K562 (cell line): ENCODE measurements at regions not wholly inside any gene's neighbourhood (a gene's known extent, or its start where the extent isn't known, plus 50 kb on each side); places are given as distances from the start of the nearest gene placed in this dataset.

Source experiments
- ATAC-seq: fragments of 200-7000 bp; cut with Tn5 transposase; 3 replicates; pipeline ENCODE4 v1.9.1; 2020; ENCODE audit warnings: moderate library complexity
- BruUV-seq: library from RNA; stranded (reverse); fragments of 400-500 nt; replicated peaks from 2 replicates; lab custom pipeline; 2021; lab: Mats Ljungman, UMichigan
- CTCF ChIA-PET: fragments of 300-600 bp; formaldehyde crosslinking; extraction: SDS; loops from one replicate; lab custom pipeline; 2021; ENCODE audit warnings: low intra/inter-chr PET ratio; lab: Yijun Ruan, JAX
- POLR2A ChIA-PET: fragments of 300-600, 350-650 bp; sonication (Branson Sonifier 250); formaldehyde crosslinking; extraction: SDS; loops from one replicate; lab custom pipeline; 2021; ENCODE audit warnings: antibody characterized with exemption, inconsistent platforms; lab: Yijun Ruan, JAX
- DNase-seq, 4 experiments: peaks; one replicate each; pipeline versions ENCODE4 v3.0.0 to v3.0.0-alpha.2; 2011 to 2018; ENCODE audit warnings: low spot score in 3 of 4, mixed read lengths in 3 of 4; ENCODE audit errors: extremely low read depth in 1 of 4
- FAIRE-seq: peaks from 2 replicates; lab custom pipeline; 2011; peaks lifted over from hg19 to GRCh38; lab: Jason Lieb, UNC
- H2AFZ ChIP-seq: 2 replicates; pipeline ENCODE4 v1.6.0; 2011; ENCODE audit warnings: low read depth, low read length, control low read depth, inconsistent platforms
- H3K27ac ChIP-seq: fragments of 200-600 bp; 3 replicates; pipeline ENCODE4 v1.8.0; 2011; ENCODE audit warnings: low read depth, mild to moderate bottlenecking, control low read depth, inconsistent platforms, low read length, moderate library complexity, mixed read lengths; ENCODE audit errors: extremely low read depth
- H3K27me3 ChIP-seq, 2 experiments: fragments of 300-600 bp in 1 of 2; 2 replicates in 1 of 2; 3 replicates in 1 of 2; pipeline versions ENCODE4 v1.6.0 to v1.8.0; 2011; ENCODE audit warnings: inconsistent platforms in 2 of 2, low read length in 2 of 2, mild to moderate bottlenecking in 1 of 2, mixed read lengths in 1 of 2, moderate library complexity in 1 of 2; ENCODE audit not compliant: control insufficient read depth in 2 of 2, insufficient read depth in 2 of 2
- H3K36me3 ChIP-seq: fragments of 300-600 bp; 3 replicates; pipeline ENCODE4 v1.8.0; 2011; ENCODE audit warnings: mild to moderate bottlenecking, low read length, inconsistent platforms; ENCODE audit not compliant: control insufficient read depth, insufficient read depth
- H3K4me1 ChIP-seq, 2 experiments: fragments of 200-600 bp in 1 of 2; replicated peaks in 1 of 2; 2 replicates in 1 of 2; 3 replicates in 1 of 2; pipeline versions ENCODE4 v1.5.1 to v1.8.0; 2011; ENCODE audit warnings: inconsistent platforms in 2 of 2, low read length in 2 of 2, mild to moderate bottlenecking in 1 of 2, mixed read lengths in 1 of 2, moderate library complexity in 1 of 2; ENCODE audit not compliant: control insufficient read depth in 2 of 2, insufficient read depth in 2 of 2
- H3K4me2 ChIP-seq: 2 replicates; pipeline ENCODE4 v1.6.1; 2011; ENCODE audit warnings: low read length, control low read depth, inconsistent platforms, mixed read lengths; ENCODE audit not compliant: insufficient read depth
- H3K4me3 ChIP-seq: fragments of 200-600 bp; sonication (generic), shearing (Covaris generic); 2 replicates; pipeline ENCODE4 v1.5.1; 2016; ENCODE audit warnings: control low read depth, inconsistent platforms
- H3K79me2 ChIP-seq: fragments of 200-600 bp; 3 replicates; pipeline ENCODE4 v1.8.0; 2011; ENCODE audit warnings: low read length, inconsistent platforms; ENCODE audit not compliant: control insufficient read depth, insufficient read depth
- H3K9ac ChIP-seq, 2 experiments: 2 replicates each; pipeline versions ENCODE4 v1.6.0 to v1.6.1; 2011; ENCODE audit warnings: low read depth in 2 of 2, low read length in 2 of 2, control low read depth in 1 of 2, inconsistent platforms in 1 of 2, mild to moderate bottlenecking in 1 of 2, mixed read lengths in 1 of 2; ENCODE audit not compliant: insufficient read depth in 1 of 2
- H3K9me1 ChIP-seq: one replicate; pipeline ENCODE4 v1.6.0; 2011; ENCODE audit warnings: inconsistent platforms, mild to moderate bottlenecking, low read length, moderate library complexity; ENCODE audit not compliant: control insufficient read depth, insufficient read depth
- H3K9me3 ChIP-seq: replicated peaks from 2 replicates; pipeline ENCODE4 v1.5.1; 2011; ENCODE audit warnings: low read depth, low read length, inconsistent platforms; ENCODE audit not compliant: control insufficient read depth, insufficient read depth
- H4K20me1 ChIP-seq: replicated peaks from 2 replicates; pipeline ENCODE4 v1.6.1; 2011; ENCODE audit warnings: low read length, inconsistent platforms, mixed read lengths; ENCODE audit not compliant: control insufficient read depth, insufficient read depth
- ARID1B ChIP-seq: fragments of 450-650 bp; IDR thresholded peaks from 2 replicates; pipeline ENCODE4 v1.6.1; 2016; ENCODE audit warnings: antibody characterized with exemption, mild to moderate bottlenecking, inconsistent platforms
- HOXB6 ChIP-seq: fragments of 250-450 bp; sonication (Bioruptor Pico); IDR thresholded peaks from 2 replicates; pipeline ENCODE4 v1.5.1; 2022; ENCODE audit warnings: mild to moderate bottlenecking, borderline replicate concordance
- NR2C1 ChIP-seq, 2 experiments: fragments of 450-650 bp; IDR thresholded peaks; 2 replicates each; pipeline ENCODE4 v1.6.1; 2017; ENCODE audit warnings: mild to moderate bottlenecking in 2 of 2, antibody characterized with exemption in 1 of 2, inconsistent platforms in 1 of 2, missing compliant biosample characterization in 1 of 2, missing genetic modification characterization in 1 of 2
- ZKSCAN8 ChIP-seq: fragments of 200-800 bp; sonication (Bioruptor generic); IDR thresholded peaks from 2 replicates; pipeline ENCODE4 v1.6.1; 2016; ENCODE audit warnings: missing genetic modification characterization, missing compliant biosample characterization
- ZNF174 ChIP-seq: fragments of 250-450 bp; sonication (Bioruptor Pico); IDR thresholded peaks from 2 replicates; pipeline ENCODE4 v1.4.0; 2020; ENCODE audit warnings: mild to moderate bottlenecking
- ZNF778 ChIP-seq: fragments of 450-650 bp; formaldehyde crosslinking; IDR thresholded peaks from 2 replicates; pipeline ENCODE4 v1.4.0; 2020; ENCODE audit warnings: mild to moderate bottlenecking, moderate library complexity
- WGBS: fragments of 100-300 bp; shearing (Covaris generic); methylation state at CpG from one replicate; pipeline ENCODE4 v1.1.6; 2016; ENCODE audit warnings: low coverage, mixed read lengths; ENCODE audit not compliant: insufficient coverage; ENCODE audit errors: missing lambda C conversion rate; 5-methylcytosine and 5-hydroxymethylcytosine counted together
- in situ Hi-C: fragments of 300-500 bp; cut with MboI; formaldehyde crosslinking; loops from 4 replicates; pipeline ENCODE4 v1.15.0; 2018; ENCODE audit warnings: inconsistent platforms, mixed read lengths
- intact Hi-C: fragments of 100-400 bp; cut with micrococcal nuclease; formaldehyde crosslinking; loops from 2 replicates; pipeline ENCODE4 v1.14.2; 2022
- TF ChIP-seq, protein P1 (sequence below): sonication (generic); formaldehyde crosslinking; IDR thresholded peaks from 2 replicates; pipeline ENCODE4 v1.8.1; 2023; ENCODE audit warnings: missing genetic modification reagents, mild to moderate bottlenecking, borderline replicate concordance
- TF ChIP-seq, protein P2 (sequence below): sonication (generic); formaldehyde crosslinking; IDR thresholded peaks from 2 replicates; pipeline ENCODE4 v1.8.1; 2023; ENCODE audit warnings: mild to moderate bottlenecking, missing genetic modification reagents

DNA sequence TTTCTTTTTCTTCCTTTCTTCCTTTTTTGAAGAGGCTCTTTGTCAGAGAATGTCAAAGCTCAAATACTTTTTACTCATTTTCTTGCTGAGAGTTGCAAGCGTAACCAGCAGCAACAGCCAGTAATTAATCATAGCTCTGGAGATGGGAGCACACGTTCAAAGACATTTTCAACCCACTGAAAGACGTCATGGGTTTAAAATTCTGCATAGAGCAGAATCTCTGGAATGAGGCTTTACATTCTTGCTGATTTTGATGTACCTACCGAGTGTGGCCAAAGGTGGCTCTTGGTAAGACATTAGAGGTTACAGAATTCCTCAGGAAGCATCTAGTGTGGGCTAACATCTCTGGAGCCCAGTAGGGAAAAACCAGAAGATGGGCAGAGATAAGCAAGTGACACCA lies 292.5 kb downstream of the MTX2 start:
- no peak overlapping the region for H3K4me3 ChIP-seq
- FAIRE-seq: no peak
- no peak overlapping the region for H3K9ac ChIP-seq
- BruUV-seq: no TSS peak
- ATAC-seq: no peak
- POLR2A ChIA-PET: interaction anchor here (1.5 kb wide), 1 partner anchor 9 kb away, joined by 4 read pairs; no protein-coding TSS in a partner anchor
- H2AFZ ChIP-seq: no peak overlapping the region
- no peaks in the 10 kb centered on the region for H3K4me1 ChIP-seq
- CTCF ChIA-PET: no interaction called here
- WGBS: 0% methylated on average over 4 of the region's 4 CpGs
- in situ Hi-C loops: no loop called here
- TF ChIP-seq ZKSCAN8: no peak
- TF ChIP-seq, protein P1, sequence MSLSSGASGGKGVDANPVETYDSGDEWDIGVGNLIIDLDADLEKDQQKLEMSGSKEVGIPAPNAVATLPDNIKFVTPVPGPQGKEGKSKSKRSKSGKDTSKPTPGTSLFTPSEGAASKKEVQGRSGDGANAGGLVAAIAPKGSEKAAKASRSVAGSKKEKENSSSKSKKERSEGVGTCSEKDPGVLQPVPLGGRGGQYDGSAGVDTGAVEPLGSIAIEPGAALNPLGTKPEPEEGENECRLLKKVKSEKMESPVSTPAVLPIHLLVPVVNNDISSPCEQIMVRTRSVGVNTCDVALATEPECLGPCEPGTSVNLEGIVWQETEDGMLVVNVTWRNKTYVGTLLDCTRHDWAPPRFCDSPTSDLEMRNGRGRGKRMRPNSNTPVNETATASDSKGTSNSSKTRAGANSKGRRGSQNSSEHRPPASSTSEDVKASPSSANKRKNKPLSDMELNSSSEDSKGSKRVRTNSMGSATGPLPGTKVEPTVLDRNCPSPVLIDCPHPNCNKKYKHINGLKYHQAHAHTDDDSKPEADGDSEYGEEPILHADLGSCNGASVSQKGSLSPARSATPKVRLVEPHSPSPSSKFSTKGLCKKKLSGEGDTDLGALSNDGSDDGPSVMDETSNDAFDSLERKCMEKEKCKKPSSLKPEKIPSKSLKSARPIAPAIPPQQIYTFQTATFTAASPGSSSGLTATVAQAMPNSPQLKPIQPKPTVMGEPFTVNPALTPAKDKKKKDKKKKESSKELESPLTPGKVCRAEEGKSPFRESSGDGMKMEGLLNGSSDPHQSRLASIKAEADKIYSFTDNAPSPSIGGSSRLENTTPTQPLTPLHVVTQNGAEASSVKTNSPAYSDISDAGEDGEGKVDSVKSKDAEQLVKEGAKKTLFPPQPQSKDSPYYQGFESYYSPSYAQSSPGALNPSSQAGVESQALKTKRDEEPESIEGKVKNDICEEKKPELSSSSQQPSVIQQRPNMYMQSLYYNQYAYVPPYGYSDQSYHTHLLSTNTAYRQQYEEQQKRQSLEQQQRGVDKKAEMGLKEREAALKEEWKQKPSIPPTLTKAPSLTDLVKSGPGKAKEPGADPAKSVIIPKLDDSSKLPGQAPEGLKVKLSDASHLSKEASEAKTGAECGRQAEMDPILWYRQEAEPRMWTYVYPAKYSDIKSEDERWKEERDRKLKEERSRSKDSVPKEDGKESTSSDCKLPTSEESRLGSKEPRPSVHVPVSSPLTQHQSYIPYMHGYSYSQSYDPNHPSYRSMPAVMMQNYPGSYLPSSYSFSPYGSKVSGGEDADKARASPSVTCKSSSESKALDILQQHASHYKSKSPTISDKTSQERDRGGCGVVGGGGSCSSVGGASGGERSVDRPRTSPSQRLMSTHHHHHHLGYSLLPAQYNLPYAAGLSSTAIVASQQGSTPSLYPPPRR (CRISPR knock-in tag): no peak
- no peak for TF ChIP-seq ARID1B
- TF ChIP-seq ZNF174 (CRISPR knock-in tag): no peak
- TF ChIP-seq HOXB6: no peak
- no peak for TF ChIP-seq ZNF778 (CRISPR knock-in tag)
- TF ChIP-seq, protein P2, sequence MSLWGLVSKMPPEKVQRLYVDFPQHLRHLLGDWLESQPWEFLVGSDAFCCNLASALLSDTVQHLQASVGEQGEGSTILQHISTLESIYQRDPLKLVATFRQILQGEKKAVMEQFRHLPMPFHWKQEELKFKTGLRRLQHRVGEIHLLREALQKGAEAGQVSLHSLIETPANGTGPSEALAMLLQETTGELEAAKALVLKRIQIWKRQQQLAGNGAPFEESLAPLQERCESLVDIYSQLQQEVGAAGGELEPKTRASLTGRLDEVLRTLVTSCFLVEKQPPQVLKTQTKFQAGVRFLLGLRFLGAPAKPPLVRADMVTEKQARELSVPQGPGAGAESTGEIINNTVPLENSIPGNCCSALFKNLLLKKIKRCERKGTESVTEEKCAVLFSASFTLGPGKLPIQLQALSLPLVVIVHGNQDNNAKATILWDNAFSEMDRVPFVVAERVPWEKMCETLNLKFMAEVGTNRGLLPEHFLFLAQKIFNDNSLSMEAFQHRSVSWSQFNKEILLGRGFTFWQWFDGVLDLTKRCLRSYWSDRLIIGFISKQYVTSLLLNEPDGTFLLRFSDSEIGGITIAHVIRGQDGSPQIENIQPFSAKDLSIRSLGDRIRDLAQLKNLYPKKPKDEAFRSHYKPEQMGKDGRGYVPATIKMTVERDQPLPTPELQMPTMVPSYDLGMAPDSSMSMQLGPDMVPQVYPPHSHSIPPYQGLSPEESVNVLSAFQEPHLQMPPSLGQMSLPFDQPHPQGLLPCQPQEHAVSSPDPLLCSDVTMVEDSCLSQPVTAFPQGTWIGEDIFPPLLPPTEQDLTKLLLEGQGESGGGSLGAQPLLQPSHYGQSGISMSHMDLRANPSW (CRISPR knock-in tag): no peak
- no peak for TF ChIP-seq NR2C1 (IDR thresholded peaks at IDR 0.05)
- TF ChIP-seq NR2C1 (tag; IDR thresholded peaks at IDR 0.05): no peak
- no peaks in the 10 kb centered on the region for H3K79me2 ChIP-seq
- DNase-seq: no peak
- no peak overlapping the region for H3K27ac ChIP-seq
- H3K9me1 ChIP-seq: no peaks in the 10 kb centered on the region
- H3K27me3 ChIP-seq: peaks cover 0 to 11% of the 10 kb centered on the region in 2 experiments; a peak in 2 of 5 replicates
- H4K20me1 ChIP-seq: no peaks in the 10 kb centered on the region
- intact Hi-C loops: no loop called here
- H3K9me3 ChIP-seq: no peaks in the 10 kb centered on the region
- H3K4me2 ChIP-seq: no peak overlapping the region
- H3K36me3 ChIP-seq: no peaks in the 10 kb centered on the region
